ENCODE measurements at regions not wholly inside any gene's neighbourhood (a gene's known extent, or its start where the extent isn't known, plus 50 kb on each side); places are given as distances from the start of the nearest gene placed in this dataset.
A peak's percentile ranks its signal among the peaks of the same experiment; 100 is the strongest.
"Not testable (repeated sequence)": the region's sequence is repeated elsewhere in the genome, so short reads cannot be mapped to it uniquely, and the experiment has no call there.

DNA sequence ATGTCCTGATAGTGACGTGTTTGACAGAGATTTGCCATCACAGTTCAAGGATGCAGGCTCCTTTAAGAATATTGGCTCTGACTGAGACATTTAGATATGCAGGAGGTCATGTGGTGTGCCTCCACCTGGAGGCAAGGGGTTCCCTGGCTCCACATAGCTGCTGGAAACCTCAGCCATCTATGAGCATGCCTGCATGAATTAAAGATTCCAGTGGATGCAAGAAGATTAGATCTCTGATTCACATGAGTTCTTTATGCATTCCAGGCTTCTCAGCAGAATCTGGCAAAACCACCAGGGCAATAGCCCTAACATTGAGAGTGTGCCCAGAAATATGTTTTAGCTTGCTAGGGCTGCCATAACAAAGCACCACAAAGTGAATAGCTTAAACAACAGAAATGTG is 298.5 kb upstream of the AADAT start:
- DNase-seq = no peak

DNA sequence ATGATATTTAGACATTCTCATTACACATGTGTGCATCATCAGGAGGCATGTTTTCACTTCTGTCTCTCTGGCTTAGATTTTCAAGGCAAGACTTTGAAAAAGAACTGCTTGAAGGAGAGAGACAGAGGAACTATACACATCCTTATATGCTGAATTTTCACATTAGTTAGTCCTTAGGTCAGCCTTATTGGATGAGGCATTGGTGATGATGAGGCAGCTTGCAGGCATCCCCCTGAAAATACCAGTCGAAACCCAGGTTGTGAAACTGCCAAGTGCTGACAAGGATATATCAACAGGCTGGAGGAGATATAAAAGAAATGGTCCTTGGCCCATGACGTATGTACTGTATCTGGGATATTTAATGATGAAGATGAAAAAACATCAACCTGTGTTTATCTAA is 297.2 kb upstream of the AADAT start:
- DNase-seq = peak; percentile 43

DNA sequence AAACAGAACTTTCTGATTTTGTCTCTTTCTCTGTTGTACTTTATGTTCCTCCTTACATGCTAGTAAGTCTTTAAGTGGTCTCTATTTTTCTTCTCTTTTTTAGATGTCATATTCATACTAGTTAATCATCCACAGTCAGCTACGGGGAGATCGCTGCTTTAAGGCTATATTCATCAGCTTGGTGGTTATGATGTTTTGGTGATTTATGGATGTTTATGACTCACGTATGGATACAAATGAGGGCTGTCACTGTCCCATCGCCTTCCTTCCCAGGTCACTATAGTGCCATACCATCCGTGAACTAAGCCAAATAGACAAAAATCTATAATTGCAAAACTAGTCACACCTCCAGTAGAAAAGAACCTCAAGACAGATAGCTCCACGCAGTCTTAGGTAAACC is 296.8 kb upstream of the AADAT start:
- DNase-seq = no peak

DNA sequence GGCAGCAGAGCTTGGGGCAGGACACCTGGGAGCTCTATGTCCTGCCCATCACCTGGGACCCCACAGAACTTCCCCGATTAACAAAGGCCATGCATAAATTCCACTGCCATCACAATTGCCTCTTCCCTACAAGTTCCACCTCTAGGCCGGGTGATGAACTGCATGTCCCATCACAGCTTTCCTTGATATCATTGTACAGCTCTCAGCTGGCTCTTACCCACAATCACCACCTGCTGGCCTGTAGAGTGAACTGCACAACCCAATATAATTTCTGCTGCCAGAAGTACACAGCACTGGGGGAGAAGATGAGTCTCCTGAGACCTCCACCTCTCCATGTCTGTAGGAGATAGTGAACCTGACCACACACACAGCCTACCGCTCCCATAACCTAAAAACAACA is 285.0 kb upstream of the AADAT start:
- no peak for DNase-seq

DNA sequence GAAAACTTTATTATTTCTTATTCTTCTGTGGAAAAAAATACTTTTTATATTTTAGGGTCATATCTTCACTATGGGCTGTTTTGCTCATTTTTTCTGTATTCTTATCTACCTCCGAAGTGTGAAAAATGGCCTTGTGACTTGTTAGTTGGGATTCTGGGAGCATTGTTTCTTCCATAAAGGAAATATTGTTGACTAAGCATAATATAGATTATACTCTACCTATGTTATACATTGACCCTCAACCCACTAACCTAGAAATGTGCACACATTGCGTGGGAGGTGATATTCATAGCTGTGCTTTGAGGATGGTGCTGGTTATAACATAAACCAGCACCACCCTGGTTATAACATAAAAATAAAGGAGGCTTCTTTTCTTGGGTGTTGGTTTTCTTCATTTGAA is 259.2 kb upstream of the AADAT start:
- no peak for DNase-seq

DNA sequence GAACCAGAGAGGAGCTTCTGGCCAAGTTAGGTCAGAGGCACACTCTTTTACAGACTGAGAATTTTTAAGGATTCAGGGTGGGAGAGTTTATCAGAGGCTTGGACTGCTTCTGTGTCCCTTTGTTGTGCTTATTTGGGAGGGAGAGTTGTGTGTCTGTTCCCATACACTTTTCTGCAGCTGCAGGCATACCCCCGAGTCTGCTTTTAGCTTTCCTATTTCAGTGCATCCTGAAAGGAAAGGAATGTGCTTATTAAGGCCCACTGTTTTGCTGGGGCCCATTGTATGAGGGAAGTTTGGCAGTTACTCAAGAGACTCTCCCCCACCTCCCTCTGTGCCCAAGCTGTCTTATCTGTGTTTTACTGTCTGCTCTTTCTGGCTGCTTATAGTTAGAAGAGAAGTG is 257.4 kb upstream of the AADAT start:
- not testable (repeated sequence) for DNase-seq

DNA sequence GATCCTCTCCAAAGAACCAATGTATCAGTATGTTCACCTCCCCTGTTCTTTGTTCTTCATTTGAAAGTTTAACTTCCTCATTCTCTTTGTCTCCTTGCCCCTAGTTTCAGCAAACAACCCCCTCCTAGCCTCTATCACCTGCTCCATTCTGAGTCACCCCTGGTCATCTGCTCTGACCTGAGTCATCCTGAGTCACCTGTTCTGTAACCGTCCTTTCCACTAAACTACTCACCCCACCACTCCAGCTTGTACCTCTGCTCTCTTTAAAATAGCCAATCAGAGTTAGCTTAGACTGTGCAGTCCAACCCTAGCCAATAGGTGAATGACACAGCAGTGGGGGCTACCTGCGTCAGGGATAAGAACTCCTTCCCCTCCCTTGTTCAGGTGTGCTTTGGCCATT is 249.8 kb upstream of the AADAT start:
- DNase-seq = no peak

DNA sequence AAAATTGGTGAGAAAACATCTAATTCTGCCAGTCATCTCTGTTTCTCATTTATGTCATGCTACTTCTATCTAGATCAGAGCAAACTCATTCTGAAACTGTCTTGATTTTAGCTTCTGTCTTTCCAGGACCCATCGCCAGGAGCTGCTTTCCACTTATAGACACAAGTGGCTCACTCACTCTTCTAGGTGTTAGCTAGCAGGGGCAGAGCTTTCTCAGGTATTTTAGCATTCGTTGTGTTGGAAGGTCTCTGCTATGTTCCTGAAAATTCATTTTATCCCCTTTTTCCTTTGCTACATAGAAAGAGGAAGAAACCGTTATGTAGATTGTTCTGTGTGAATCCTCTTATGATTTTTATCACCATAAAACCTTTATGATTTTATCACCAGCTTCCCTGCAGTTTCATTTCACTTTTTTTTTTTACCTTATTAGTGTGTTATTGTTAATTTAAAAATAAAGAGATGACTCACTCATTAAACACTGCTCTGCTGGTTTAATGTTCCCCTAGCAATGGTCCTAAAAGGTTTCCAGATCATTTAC is 246.6 kb upstream of the AADAT start:
- DNase-seq = no peak

DNA sequence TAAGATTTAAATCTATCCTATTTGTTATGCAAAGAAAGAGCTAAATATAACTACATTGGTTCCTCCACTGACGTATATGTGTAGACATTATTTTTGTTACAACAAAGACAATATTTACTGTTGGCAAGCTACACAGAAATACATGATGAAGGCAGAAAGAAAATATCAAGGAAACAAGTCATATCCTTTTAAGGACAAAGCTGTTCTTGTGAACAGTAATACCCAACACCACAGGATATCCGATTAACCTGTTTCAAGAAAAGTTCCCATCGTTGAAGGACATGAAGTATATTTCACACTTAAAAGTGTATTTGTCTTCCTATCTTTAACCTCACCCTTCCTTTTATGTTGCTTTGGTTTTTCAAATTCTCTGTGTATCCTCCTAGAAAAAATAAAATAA is 235.8 kb upstream of the AADAT start:
- no peak for DNase-seq

DNA sequence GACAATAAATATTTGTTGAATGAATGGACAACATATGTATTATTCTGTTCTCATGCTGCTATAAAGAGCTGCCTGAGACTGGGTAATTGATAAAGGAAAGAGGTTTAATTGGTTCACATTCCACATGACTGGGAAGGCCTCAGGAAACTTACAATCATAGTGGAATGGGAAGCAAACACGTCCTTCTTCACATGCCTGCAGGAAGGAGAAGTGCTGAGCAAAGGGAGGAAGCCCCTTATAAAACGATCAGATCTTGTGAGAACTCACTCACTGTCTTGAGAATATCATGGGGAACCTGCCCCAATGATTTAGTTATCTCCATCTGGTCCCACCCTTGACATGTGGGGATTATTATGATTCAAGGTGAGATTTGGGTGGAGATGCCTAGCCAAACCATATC is 233.9 kb upstream of the AADAT start:
- no peak for DNase-seq

DNA sequence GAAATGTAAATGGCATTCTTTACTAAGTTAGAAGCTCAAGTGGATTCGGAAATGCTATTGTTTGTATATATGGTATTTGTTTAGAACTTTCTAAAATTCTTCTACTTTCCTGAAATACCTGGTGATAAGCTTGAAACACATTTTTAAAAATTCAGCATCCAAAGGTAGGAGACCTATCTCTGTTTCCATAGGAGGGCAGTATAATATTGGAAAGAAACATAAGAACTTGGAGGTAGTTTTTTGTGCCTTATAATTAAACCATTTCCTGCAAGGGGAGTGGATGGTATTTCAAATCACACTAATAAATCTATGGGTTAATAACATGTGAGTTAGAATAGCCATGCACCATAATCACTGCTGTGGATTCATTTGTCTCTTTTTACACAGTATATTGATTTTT is 217.4 kb upstream of the AADAT start:
- DNase-seq = no peak

DNA sequence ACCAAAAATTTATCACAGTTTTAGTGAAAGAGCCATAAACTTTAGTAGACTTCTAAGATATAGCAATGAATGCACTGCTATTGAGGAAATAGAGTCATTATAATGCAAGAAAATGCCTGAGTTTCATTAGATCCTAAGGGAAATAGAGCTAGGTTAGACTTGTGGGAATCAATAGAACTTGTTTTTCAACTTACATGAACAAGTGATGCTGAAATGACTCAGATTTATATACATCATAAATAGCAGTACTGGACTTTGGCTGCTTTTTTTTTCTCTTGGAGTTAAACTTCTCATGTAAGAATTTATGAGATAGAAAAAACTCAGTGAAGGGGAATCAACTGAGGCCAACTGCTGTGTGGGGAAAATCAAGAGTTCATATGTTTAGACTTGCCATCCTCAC is 216.5 kb upstream of the AADAT start:
- no peak for DNase-seq

DNA sequence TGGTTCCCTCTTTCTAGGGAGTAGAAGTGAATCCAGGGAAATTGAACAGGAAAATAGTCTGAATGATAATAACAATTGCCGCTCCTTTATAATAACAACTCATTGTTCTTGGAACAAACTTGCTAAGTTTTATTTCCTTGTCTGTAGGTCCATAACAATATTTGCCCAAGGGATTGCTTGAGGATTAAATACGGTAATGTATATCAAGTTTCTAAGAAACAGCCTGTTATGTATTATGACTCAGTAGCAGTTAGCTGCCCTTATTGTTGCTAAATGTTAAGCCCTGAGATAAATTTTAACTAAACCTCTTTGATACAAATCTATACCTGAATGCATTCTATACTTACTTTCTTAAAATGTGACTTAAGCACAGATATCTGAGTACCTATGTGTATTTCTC is 215.9 kb upstream of the AADAT start:
- no peak for DNase-seq

DNA sequence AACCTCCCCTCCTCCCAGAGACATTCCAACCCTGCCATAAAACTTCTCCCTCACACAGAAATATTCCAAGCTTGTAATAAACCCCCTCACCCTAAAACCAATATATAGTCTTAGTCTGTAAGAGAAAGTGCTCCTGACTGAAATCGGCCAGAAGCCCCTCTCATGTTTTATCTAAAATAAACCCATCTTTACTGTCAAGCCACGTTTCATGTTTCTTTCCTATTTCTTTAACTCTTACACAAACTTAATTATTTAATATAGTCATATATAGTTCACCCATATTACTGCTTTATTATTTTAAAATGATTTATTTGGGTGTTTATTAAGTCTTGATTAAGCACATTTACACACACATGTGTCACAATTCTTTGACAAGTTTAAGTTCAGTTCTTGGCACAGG is 191.3 kb upstream of the AADAT start:
- DNase-seq = no peak

DNA sequence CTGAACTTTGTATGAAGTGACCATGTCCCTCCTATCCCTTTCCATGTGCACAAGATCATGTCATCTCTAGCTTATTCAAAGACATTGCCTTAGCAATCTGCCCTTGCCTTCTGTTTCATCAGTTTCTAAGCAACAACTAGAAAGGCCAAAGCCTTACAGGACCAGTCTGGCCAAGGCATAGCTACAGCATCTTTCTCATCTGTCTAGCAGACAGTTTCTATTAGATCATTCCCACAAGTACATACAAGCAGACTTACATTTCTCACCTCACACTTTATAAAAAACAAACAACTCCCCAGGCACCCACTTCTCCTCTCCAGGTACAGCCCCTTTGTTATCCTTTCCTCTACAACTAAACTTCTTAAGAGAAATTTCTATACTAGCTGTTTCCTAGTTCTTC is 188.7 kb upstream of the AADAT start:
- no peak for DNase-seq

DNA sequence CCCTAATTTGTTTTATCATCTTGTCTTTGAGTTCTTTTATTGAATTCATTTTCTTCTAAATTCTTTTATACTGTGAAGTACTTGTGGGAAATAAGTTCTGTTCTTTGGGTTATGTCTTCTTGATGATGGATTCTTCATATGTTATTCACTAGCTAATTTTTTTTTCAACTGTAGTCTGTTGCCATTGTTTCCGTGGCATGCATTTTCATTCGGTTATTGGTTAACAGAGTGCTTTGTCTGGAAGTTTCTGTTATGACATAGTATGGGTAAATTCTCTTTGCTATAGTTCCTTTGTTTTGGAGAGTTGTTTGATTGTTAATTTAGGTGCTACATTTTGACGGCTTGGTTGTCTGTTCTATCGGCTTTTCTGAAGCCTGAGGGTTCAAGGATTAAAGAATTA is 184.9 kb upstream of the AADAT start:
- DNase-seq = peak; percentile 14

DNA sequence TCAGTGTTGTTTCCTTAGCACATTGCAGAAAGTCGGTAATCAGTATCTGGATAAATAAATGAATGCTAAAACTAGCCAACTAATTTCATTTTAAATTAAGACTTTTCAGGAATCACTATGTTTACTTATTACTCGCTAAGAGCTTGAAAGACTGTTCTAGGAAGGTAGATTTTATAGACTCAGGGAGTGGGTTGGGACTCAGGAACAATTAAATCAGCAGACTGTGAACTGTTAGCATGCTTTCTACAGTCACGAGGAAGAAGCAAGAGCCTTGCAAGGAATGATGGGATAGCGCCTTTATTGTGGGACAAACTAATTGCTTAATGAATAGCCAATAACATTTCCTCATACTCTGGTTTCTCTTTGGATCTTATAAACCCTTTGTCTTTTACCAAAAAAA is 183.2 kb upstream of the AADAT start:
- no peak for DNase-seq

DNA sequence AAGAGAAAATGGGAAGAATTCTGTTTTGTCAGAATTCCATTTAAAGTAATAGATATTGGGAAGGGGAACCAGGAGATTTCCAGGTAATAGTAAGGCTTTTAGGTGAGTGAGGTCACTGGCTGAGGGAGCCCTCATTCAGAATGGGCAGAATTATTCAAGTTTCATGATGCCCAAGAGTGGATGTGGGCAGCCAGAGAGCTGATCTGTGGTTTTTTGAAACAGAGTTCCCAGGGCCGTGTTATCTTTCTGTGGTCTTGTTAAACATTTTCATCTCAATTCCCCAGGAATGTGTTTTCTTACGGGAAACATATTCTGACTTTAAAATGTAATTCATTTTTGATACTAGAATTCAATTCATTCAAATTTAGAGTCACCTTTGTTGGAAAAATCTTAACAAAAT is 182.0 kb upstream of the AADAT start:
- DNase-seq = no peak

DNA sequence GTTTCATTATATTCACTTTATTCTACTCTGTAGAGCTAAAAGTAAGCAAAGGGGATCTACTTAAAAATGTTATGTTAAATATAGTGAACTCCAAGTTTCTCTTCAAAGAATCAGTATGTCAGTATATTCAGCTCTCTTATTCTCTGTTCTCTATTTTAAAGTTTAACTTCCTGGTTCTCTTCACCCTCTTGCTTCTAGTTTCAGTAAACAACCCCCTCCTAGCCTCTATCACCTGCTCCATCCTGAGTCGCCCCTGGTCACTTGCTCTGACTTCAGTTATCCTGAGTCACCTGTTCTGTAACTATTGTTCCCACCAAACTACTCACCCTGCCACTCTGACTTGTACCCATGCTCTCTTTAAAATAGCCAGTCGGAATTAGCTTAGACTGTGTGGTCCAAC is 180.9 kb upstream of the AADAT start:
- no peak for DNase-seq

DNA sequence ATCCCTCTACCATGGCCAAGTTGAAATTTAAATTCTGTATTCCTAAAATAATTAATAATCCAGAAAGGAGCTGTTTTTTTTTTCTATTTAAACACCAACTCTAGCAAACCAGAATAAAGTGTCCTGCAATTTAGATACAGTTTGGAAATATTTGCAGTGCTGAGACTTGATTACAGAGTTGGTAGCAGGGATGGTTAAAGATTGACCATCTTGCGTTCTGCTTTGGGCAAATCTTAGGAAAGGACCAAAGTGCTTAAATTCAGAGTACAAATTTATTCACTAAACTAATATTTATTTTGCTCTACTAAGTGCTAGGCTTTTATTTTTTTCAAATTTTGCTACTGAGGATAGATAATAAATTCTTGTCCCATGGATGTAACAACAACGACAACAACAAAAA is 180.2 kb upstream of the AADAT start:
- DNase-seq = no peak

DNA sequence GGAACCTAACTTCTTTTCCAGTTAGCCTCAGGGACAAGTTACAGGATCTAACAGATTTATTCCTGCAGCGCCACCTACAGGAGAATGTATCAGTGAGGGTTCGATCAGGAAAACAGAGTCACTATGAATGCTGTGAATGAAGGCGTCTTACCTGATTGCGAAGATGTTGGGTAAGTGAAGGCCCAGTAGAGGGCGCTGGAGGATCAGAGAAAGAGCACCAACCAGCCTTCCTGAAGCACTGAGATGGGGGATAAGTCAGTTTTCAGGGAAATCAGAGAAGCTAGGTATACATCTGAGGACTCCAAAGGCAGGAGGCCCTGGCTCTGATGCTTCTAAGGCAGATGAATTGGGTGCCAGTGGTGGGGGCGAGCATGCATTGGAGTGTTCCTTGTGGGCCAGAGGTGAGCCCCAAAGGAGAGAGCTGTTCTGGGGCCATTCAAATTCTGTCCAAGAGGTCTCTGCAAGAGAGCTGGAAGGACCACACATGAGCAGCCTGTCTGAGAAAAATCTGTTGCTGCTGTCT is 169.9 kb upstream of the AADAT start:
- peak; percentile 91 for DNase-seq

DNA sequence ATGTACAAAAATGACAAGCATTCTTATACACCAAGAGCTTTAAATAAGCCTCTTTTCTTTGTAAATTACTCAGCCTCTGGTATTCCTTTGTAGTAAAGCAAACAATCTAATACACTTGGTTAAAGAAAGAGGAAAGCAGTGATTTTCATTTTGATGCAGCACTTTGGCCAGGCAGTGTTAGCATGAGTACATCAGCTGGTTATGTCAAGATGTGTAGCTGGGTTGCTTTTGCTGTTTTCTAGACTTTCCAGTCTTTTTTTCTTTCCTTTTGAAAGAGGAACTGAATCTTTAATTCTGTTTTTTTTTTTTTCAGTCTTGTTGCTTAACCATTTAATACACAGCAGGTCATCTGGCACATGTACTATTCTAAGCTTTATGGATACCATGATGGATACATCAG is 167.1 kb upstream of the AADAT start:
- no peak for DNase-seq

DNA sequence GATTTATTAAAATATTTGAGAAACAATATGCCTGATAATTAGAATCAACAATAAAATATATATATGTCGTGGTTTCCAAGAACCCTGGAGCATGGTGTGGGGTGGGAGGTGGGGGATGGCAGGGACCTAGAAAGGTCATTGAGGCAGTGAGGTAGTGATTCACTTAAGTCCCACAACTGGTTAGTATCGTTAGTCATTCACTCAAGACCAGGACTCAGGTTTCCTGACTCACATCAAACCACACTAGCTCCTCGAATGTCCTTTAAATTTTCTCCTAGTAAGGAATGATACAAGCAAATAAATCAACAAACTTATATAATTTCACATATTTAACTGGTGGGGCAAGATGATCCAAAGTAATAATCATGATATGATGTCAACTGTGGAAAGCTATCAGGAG is 158.8 kb upstream of the AADAT start:
- DNase-seq = no peak

DNA sequence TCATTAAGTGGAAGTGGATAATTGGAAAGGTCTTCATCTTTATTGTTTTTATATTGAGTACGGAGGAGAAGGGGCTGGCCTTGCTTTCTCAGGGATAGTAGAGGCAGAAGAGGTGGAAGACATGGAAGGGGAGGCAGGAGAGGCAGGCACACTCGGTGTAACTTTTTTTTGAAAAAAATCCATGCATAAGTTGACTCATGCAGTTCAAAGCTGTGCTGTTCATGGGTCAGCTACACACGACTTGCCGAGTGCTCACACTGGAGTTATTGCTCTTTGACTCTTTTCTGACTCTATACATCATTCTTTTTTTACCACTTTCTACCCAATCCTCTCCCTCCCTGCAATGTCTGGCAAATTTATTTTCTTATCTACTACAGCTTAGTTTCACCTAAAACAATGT is 158.3 kb upstream of the AADAT start:
- DNase-seq = no peak

DNA sequence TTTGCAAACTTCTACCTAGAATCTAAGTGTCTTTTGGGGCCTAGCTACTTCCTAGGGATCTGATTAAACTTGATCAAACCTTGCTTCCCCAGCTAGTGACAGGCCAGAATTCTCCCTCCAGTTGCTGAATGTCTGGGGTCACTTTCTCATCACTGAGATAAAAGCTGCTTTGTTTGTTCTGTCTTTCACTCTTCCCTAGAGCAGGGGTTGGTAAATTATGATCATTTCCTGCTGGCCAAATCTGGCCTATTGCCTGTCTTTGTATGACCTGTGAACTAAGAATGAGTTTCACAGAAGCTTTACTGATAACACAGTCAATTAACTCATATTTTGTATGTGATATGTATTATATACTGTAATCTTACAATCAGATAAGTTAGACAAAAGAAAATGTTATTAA is 157.8 kb upstream of the AADAT start:
- no peak for DNase-seq

Data from kidney glomerular epithelial cell (primary cell).